HG03103 (cell line): ENCODE measurements at regions not wholly inside any gene's neighbourhood (a gene's known extent, or its start where the extent isn't known, plus 50 kb on each side); places are given as distances from the start of the nearest gene placed in this dataset.

Experiments used
- ATAC-seq: cut with Tn5 transposase; IDR thresholded peaks from one replicate; pipeline ENCODE4 v1.9.1; 2021; ENCODE audit warnings: low read depth; ENCODE audit not compliant: unreplicated experiment

- no peak for ATAC-seq
Observed at GRCh38 chr10:8987712-8988111, 933.2 kb downstream of the GATA3 start.

GRCh38 chr10:8990280-8990987 is 935.9 kb downstream of the GATA3 start:
- ATAC-seq, result no peak

GRCh38 chr10:8992009-8992408 is 937.5 kb downstream of the GATA3 start:
- no peak for ATAC-seq

- ATAC-seq, result no peak
Observed at GRCh38 chr10:8993864-8994263, 939.4 kb downstream of the GATA3 start.

- no peak for ATAC-seq
Observed at GRCh38 chr10:8998751-8999150, 944.3 kb downstream of the GATA3 start.

GRCh38 chr10:9003122-9003521 is 948.6 kb downstream of the GATA3 start:
- ATAC-seq, result no peak

- no peak for ATAC-seq
Observed at GRCh38 chr10:9004736-9005135, 950.2 kb downstream of the GATA3 start.

- no peak for ATAC-seq
Observed at GRCh38 chr10:9009505-9009904, 955.0 kb downstream of the GATA3 start.

- no peak for ATAC-seq
Observed at GRCh38 chr10:9010093-9010492, 955.6 kb downstream of the GATA3 start.

GRCh38 chr10:9010931-9011670 is 956.6 kb downstream of the GATA3 start:
- ATAC-seq, result no peak

GRCh38 chr10:9012312-9012711 is 957.8 kb downstream of the GATA3 start:
- no peak for ATAC-seq

- ATAC-seq, result no peak
Observed at GRCh38 chr10:9015005-9015404, 960.5 kb downstream of the GATA3 start.

- ATAC-seq, result no peak
Observed at GRCh38 chr10:9015447-9015846, 961.0 kb downstream of the GATA3 start.

- ATAC-seq, result no peak
Observed at GRCh38 chr10:9016930-9017329, 962.4 kb downstream of the GATA3 start.

GRCh38 chr10:9018195-9019173 is 964.0 kb downstream of the GATA3 start:
- ATAC-seq, result no peak

- ATAC-seq, result no peak
Observed at GRCh38 chr10:9023206-9023605, 968.7 kb downstream of the GATA3 start.

GRCh38 chr10:9024210-9024609 is 969.7 kb downstream of the GATA3 start:
- no peak for ATAC-seq

- no peak for ATAC-seq
Observed at GRCh38 chr10:9028231-9028630, 973.7 kb downstream of the GATA3 start.

- no peak for ATAC-seq
Observed at GRCh38 chr10:9035355-9035754, 980.9 kb downstream of the GATA3 start.

GRCh38 chr10:9036711-9037204 is 982.3 kb downstream of the GATA3 start:
- no peak for ATAC-seq
